Endothelial cell (in vitro differentiated cells): ENCODE measurements at regions not wholly inside any gene's neighbourhood (a gene's known extent, or its start where the extent isn't known, plus 50 kb on each side); places are given as distances from the start of the nearest gene placed in this dataset.
"Not testable (repeated sequence)": the region's sequence is repeated elsewhere in the genome, so short reads cannot be mapped to it uniquely, and the experiment has no call there.

ENCODE experiments used
- DNase-seq: peaks from one replicate; pipeline ENCODE4 v3.0.0; 2021; ENCODE audit warnings: low spot score
- H3K27ac Mint-ChIP-seq: one replicate; pipeline ENCODE4 v1.8.0; 2021; ENCODE audit warnings: mixed read lengths, inconsistent platforms; ENCODE audit not compliant: unreplicated experiment
- H3K27me3 Mint-ChIP-seq: one replicate; pipeline ENCODE4 v1.8.0; 2021; ENCODE audit warnings: mild to moderate bottlenecking, moderate library complexity, mixed read lengths, inconsistent platforms; ENCODE audit not compliant: unreplicated experiment
- H3K36me3 Mint-ChIP-seq: one replicate; pipeline ENCODE4 v1.8.0; 2021; ENCODE audit warnings: mild to moderate bottlenecking, low read depth, mixed read lengths, inconsistent platforms; ENCODE audit not compliant: unreplicated experiment
- H3K4me1 Mint-ChIP-seq: one replicate; pipeline ENCODE4 v1.8.0; 2021; ENCODE audit warnings: mild to moderate bottlenecking, mixed read lengths, inconsistent platforms; ENCODE audit not compliant: unreplicated experiment
- H3K4me3 Mint-ChIP-seq: one replicate; pipeline ENCODE4 v1.8.0; 2021; ENCODE audit warnings: mild to moderate bottlenecking, mixed read lengths, inconsistent platforms; ENCODE audit not compliant: unreplicated experiment
- H3K9me3 Mint-ChIP-seq: one replicate; pipeline ENCODE4 v1.8.0; 2021; ENCODE audit warnings: mixed read lengths, inconsistent platforms; ENCODE audit not compliant: unreplicated experiment
- CTCF ChIP-seq: fragments of 200-600 bp; sonication (generic); IDR thresholded peaks from one replicate; pipeline ENCODE4 v1.5.0; 2021; ENCODE audit warnings: antibody characterized with exemption; ENCODE audit not compliant: unreplicated experiment

DNA sequence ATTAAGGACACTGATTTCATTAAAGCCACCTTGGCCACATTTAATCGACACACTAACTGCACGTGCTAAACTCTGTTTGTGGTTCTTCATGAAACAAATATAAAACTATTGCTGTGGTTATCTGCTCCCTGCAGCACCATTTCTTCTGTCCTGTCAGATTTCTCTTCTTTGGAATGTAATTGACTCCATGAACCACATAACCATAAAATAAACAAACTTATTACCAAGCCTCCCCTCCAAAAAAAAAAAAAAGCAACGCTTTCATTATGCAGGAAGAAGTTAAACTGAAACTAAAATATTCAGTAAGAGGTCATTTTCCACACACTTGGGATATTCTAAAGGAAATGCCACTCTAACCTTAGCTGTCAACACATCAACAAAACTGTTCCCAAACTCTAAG lies 319.1 kb upstream of the NT5E start:
- Mint-ChIP-seq H3K4me1 (peaks cover 10% of the 10 kb centered on the region), H3K9me3 (no peaks in the 10 kb centered on the region), H3K27ac (no peak overlapping the region), H3K27me3 (no peaks in the 10 kb centered on the region), H3K36me3 (no peaks in the 10 kb centered on the region), H3K4me3 (no peak overlapping the region)
- TF ChIP-seq CTCF, result no peak
- no peak for DNase-seq

- DNase-seq, result no peak
- no peak overlapping the region for H3K27ac Mint-ChIP-seq
- H3K4me1 Mint-ChIP-seq, result peaks cover 10% of the 10 kb centered on the region
- no peaks in the 10 kb centered on the region for H3K27me3 Mint-ChIP-seq
- no peaks in the 10 kb centered on the region for H3K9me3 Mint-ChIP-seq
- no peaks in the 10 kb centered on the region for H3K36me3 Mint-ChIP-seq
- no peak overlapping the region for H3K4me3 Mint-ChIP-seq
- no peak for TF ChIP-seq CTCF
Observed at GRCh38 chr6:85129881-85130280, 320.0 kb upstream of the NT5E start.

DNA sequence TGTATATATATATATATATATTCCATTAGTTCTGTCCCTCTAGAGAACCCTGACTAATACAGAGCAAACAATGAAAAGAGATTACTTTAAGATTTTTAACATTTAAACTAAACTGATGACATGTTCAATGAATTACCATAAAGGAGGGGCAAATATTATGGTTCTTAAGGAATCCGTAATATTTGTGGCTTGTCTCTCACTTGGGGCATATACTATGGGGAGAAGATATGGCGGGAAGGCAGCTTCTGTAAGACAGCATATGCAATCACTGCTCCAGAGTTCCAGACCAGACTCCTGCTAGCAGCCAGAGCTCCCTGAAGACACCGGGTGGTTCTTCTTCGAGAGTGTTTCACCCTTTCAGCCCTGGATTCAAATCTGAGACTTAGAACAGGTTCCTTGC lies 321.1 kb upstream of the NT5E start:
- H3K9me3 Mint-ChIP-seq, result no peaks in the 10 kb centered on the region

GRCh38 chr6:85128256-85128655 lies 321.6 kb upstream of the NT5E start:
- not testable (repeated sequence) for H3K27ac Mint-ChIP-seq, DNase-seq, H3K4me3 Mint-ChIP-seq, H3K9me3 Mint-ChIP-seq, H3K36me3 Mint-ChIP-seq, H3K27me3 Mint-ChIP-seq
- peaks cover 10% of the 10 kb centered on the region for H3K4me1 Mint-ChIP-seq

More for the DNA sequence above, 321.1 kb upstream of the NT5E start:
- Mint-ChIP-seq H3K36me3 (no peaks in the 10 kb centered on the region), H3K4me1 (peaks cover 10% of the 10 kb centered on the region), H3K4me3 (no peak overlapping the region), H3K27me3 (no peaks in the 10 kb centered on the region), H3K27ac (no peak overlapping the region)
- TF ChIP-seq CTCF, result no peak
- DNase-seq, result no peak

GRCh38 chr6:85127696-85128243 lies 322.1 kb upstream of the NT5E start:
- no peak for DNase-seq
- Mint-ChIP-seq H3K9me3 (no peaks in the 10 kb centered on the region), H3K36me3 (no peaks in the 10 kb centered on the region), H3K4me3 (no peak overlapping the region), H3K27ac (no peak overlapping the region), H3K27me3 (no peaks in the 10 kb centered on the region), H3K4me1 (peaks cover 10% of the 10 kb centered on the region)
- TF ChIP-seq CTCF, result no peak

DNA sequence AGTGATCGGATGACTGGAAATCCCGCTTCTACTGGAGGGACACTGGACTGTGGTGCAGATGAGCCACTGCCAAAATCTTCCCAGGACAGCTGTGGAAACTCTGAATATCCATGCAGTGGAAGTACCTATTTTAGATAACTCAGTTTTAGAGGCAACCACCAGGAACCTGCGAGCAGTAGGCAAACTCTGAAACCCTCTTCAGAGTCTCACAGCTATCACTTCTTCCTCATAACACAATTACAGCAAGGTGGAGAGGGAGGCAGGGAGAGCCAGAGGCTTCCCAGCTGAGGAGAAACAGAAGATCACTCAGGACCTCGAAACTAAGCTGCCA lies 322.8 kb upstream of the NT5E start:
- H3K27ac Mint-ChIP-seq, result no peak overlapping the region
- H3K4me3 Mint-ChIP-seq, result no peak overlapping the region
- no peaks in the 10 kb centered on the region for H3K27me3 Mint-ChIP-seq
- no peaks in the 10 kb centered on the region for H3K9me3 Mint-ChIP-seq
- no peak for DNase-seq
- peaks cover 10% of the 10 kb centered on the region for H3K4me1 Mint-ChIP-seq
- no peaks in the 10 kb centered on the region for H3K36me3 Mint-ChIP-seq
- no peak for TF ChIP-seq CTCF
